ENCODE measurements at regions not wholly inside any gene's neighbourhood (a gene's known extent, or its start where the extent isn't known, plus 50 kb on each side); places are given as distances from the start of the nearest gene placed in this dataset.

- TF ChIP-seq CTCF (IDR thresholded peaks at IDR 0.05) (no peak), POLR2A (IDR thresholded peaks at IDR 0.05) (no peak), POLR2AphosphoS5 (IDR thresholded peaks at IDR 0.05; ENCODE audit: insufficient read depth in 1 of 2, low read depth in 1 of 2) (no peak)
Measured at GRCh38 chr16:85546585-85547447, 66.3 kb upstream of the GSE1 start.

Measured in vagina (tissue), 2 donors.